Caco-2 (cell line): ENCODE measurements at regions not wholly inside any gene's neighbourhood (a gene's known extent, or its start where the extent isn't known, plus 50 kb on each side); places are given as distances from the start of the nearest gene placed in this dataset.

Experiments
- BruUV-seq: library from RNA; stranded (reverse); fragments of 400-500 nt; replicated peaks from 2 replicates; lab custom pipeline; 2021; lab: Mats Ljungman, UMichigan
- CTCF ChIA-PET: fragments of 300-600 bp; sonication (Branson Sonifier 250); formaldehyde crosslinking; loops from one replicate; lab custom pipeline; 2022; ENCODE audit warnings: antibody characterized with exemption; lab: Charles Lee
- POLR2A ChIA-PET: fragments of 300-600 bp; sonication (Branson Sonifier 250); formaldehyde crosslinking; loops from one replicate; lab custom pipeline; 2022; ENCODE audit warnings: antibody characterized with exemption; lab: Charles Lee
- DNase-seq, 2 experiments: peaks; one replicate each; pipeline versions ENCODE4 v3.0.0 to v3.0.0-alpha.2; 2020 to 2022
- H3K27me3 ChIP-seq: replicated peaks from 2 replicates; pipeline ENCODE4 v1.6.0; 2011; ENCODE audit warnings: low read length; ENCODE audit not compliant: control insufficient read depth, insufficient read depth
- H3K36me3 ChIP-seq: 2 replicates; pipeline ENCODE4 v1.5.1; 2011; ENCODE audit warnings: low read length; ENCODE audit not compliant: control insufficient read depth, insufficient read depth
- H3K4me1 ChIP-seq: fragments of 250-450 bp; sonication (Bioruptor Pico); 2 replicates; pipeline ENCODE4 v1.5.1; 2020; ENCODE audit warnings: mild to moderate bottlenecking
- H3K4me3 ChIP-seq: 2 replicates; pipeline ENCODE4 v1.5.1; 2011; ENCODE audit warnings: low read depth, mild to moderate bottlenecking, control low read depth, low read length
- H3K9me3 ChIP-seq: fragments of 250-450 bp; sonication (Bioruptor Pico); 2 replicates; pipeline ENCODE4 v1.5.1; 2020; ENCODE audit warnings: mild to moderate bottlenecking, moderate library complexity
- H3K27ac Mint-ChIP-seq: one replicate; pipeline ENCODE4 v1.8.0; 2022; ENCODE audit warnings: mixed read lengths; ENCODE audit not compliant: unreplicated experiment
- H3K27me3 Mint-ChIP-seq: one replicate; pipeline ENCODE4 v1.8.0; 2022; ENCODE audit warnings: mixed read lengths; ENCODE audit not compliant: insufficient read depth, unreplicated experiment
- H3K36me3 Mint-ChIP-seq: one replicate; pipeline ENCODE4 v1.8.0; 2022; ENCODE audit warnings: mild to moderate bottlenecking, mixed read lengths; ENCODE audit not compliant: insufficient read depth, unreplicated experiment
- H3K4me1 Mint-ChIP-seq: one replicate; pipeline ENCODE4 v1.8.0; 2022; ENCODE audit warnings: low read depth, mixed read lengths; ENCODE audit not compliant: unreplicated experiment
- H3K4me3 Mint-ChIP-seq: one replicate; pipeline ENCODE4 v1.8.0; 2022; ENCODE audit warnings: mild to moderate bottlenecking, moderate library complexity, mixed read lengths; ENCODE audit not compliant: unreplicated experiment
- H3K9me3 Mint-ChIP-seq: one replicate; pipeline ENCODE4 v1.8.0; 2022; ENCODE audit warnings: mixed read lengths; ENCODE audit not compliant: unreplicated experiment
- intact Hi-C: fragments of 100-400 bp; cut with micrococcal nuclease; formaldehyde crosslinking; loops from one replicate; pipeline ENCODE4 v1.10.0; 2022; ENCODE audit not compliant: unreplicated experiment
- TF ChIP-seq, protein P1 (sequence below), 2 experiments: fragments of 200-600 bp in 1 of 2; IDR thresholded peaks; 1 replicate in 1 of 2; 2 replicates in 1 of 2; pipeline versions ENCODE4 v1.5.1 to v1.8.0; 2011 to 2022; ENCODE audit warnings: antibody characterized with exemption in 1 of 2, control low read depth in 1 of 2, inconsistent platforms in 1 of 2, low read depth in 1 of 2, low read length in 1 of 2, mild to moderate bottlenecking in 1 of 2, moderate library complexity in 1 of 2; ENCODE audit not compliant: insufficient read depth in 1 of 2, severe bottlenecking in 1 of 2, unreplicated experiment in 1 of 2

DNA sequence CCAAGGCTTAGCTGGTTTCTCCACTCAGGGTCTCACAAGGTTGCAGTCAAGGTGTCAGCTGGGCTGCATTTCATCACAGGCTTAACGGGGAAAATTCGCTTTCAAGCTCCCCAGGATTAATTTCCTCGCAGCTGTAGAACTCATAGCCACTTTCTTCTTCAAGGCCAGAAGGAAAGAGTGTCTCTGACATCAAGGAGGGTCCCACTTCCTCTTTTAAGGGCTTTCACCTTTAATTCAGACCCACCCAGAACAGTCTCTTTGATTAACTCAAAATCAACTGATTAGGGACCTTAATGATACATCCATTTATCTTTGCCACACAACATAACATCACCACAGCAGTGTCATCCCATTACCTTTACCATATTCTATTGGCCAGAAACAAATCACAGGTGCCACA is 183.3 kb upstream of the ARID1B start:
- H3K4me3 Mint-ChIP-seq = no peak overlapping the region
- H3K36me3 ChIP-seq = no peaks in the 10 kb centered on the region
- H3K36me3 Mint-ChIP-seq = no peaks in the 10 kb centered on the region
- H3K4me3 ChIP-seq = no peak overlapping the region
- no peaks in the 10 kb centered on the region for H3K4me1 ChIP-seq
- H3K9me3 Mint-ChIP-seq = no peaks in the 10 kb centered on the region
- POLR2A ChIA-PET = no interaction called here
- no peaks in the 10 kb centered on the region for H3K9me3 ChIP-seq
- peaks cover 6% of the 10 kb centered on the region for H3K27me3 Mint-ChIP-seq
- TF ChIP-seq, protein P1, sequence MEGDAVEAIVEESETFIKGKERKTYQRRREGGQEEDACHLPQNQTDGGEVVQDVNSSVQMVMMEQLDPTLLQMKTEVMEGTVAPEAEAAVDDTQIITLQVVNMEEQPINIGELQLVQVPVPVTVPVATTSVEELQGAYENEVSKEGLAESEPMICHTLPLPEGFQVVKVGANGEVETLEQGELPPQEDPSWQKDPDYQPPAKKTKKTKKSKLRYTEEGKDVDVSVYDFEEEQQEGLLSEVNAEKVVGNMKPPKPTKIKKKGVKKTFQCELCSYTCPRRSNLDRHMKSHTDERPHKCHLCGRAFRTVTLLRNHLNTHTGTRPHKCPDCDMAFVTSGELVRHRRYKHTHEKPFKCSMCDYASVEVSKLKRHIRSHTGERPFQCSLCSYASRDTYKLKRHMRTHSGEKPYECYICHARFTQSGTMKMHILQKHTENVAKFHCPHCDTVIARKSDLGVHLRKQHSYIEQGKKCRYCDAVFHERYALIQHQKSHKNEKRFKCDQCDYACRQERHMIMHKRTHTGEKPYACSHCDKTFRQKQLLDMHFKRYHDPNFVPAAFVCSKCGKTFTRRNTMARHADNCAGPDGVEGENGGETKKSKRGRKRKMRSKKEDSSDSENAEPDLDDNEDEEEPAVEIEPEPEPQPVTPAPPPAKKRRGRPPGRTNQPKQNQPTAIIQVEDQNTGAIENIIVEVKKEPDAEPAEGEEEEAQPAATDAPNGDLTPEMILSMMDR (IDR thresholded peaks at IDR 0.05; ENCODE audit: insufficient read depth in 1 of 2, low read depth in 1 of 2, low read length in 1 of 2, severe bottlenecking in 1 of 2, unreplicated experiment in 1 of 2) = no peak
- BruUV-seq = no TSS peak
- no peak overlapping the region for H3K27ac Mint-ChIP-seq
- no peaks in the 10 kb centered on the region for H3K4me1 Mint-ChIP-seq
- H3K27me3 ChIP-seq = no peaks in the 10 kb centered on the region; the same call in 1 of the 2 replicates
- CTCF ChIA-PET = no interaction called here
- no peak for DNase-seq
- intact Hi-C loops = no loop called here

DNA sequence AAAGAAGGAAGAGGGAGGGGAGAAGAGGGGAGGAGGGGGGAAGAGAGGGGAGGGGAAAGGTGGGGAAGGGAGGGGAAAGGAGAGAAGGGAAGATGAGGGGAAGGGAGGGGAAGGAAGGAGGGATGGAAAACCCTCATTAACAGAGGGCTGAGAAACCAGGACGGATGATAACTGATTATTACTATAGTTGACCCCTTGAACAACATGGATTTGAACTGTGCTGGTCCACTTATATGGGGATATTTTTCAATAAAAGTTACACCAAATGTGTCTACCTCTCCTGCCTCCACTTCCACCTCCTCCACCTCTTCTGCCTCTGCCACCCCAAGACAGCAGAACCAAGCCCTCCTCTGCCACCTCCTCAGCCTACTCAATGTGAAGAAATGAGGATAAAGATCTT is 184.1 kb upstream of the ARID1B start:
- Mint-ChIP-seq H3K4me3 (no peak overlapping the region), H3K27me3 (peaks cover 6% of the 10 kb centered on the region), H3K4me1 (no peaks in the 10 kb centered on the region), H3K36me3 (no peaks in the 10 kb centered on the region), H3K27ac (no peak overlapping the region), H3K9me3 (no peaks in the 10 kb centered on the region)
- no TSS peak for BruUV-seq
- intact Hi-C loops = no loop called here
- no peaks in the 10 kb centered on the region for H3K4me1 ChIP-seq
- no peaks in the 10 kb centered on the region; the same call in 1 of the 2 replicates for H3K27me3 ChIP-seq
- DNase-seq = no peak
- POLR2A ChIA-PET = no interaction called here
- no peaks in the 10 kb centered on the region for H3K9me3 ChIP-seq
- no peak overlapping the region for H3K4me3 ChIP-seq
- CTCF ChIA-PET = no interaction called here
- TF ChIP-seq, protein P1 (IDR thresholded peaks at IDR 0.05; ENCODE audit: insufficient read depth in 1 of 2, low read depth in 1 of 2, low read length in 1 of 2, severe bottlenecking in 1 of 2, unreplicated experiment in 1 of 2) = no peak
- H3K36me3 ChIP-seq = no peaks in the 10 kb centered on the region

DNA sequence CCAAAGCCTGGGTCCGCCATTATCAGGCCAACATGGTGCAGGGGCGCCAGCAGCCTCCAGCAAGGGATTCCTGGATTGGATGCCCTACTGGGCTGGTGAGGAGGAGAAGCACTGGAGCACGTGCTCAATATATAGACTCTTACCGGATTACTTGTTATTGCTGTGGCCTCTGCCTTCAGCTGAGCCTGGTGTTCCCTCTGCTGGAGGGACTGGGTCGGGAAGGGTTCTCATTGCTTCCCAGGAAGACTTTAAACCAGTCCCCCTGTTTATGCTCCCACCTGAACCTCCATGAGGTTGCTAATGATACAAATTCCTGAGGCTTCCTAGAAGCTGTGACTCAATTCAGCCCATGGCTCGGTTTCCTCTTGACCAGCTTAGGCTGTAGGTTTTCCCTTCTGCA is 186.7 kb upstream of the ARID1B start:
- intact Hi-C loops = no loop called here
- BruUV-seq = no TSS peak
- DNase-seq = no peak
- Mint-ChIP-seq H3K9me3 (no peaks in the 10 kb centered on the region), H3K4me3 (no peak overlapping the region), H3K27me3 (peaks cover 6% of the 10 kb centered on the region), H3K4me1 (no peaks in the 10 kb centered on the region), H3K36me3 (no peaks in the 10 kb centered on the region), H3K27ac (no peak overlapping the region)
- Histone ChIP-seq H3K27me3 (no peaks in the 10 kb centered on the region; the same call in 1 of the 2 replicates), H3K36me3 (no peaks in the 10 kb centered on the region), H3K4me1 (no peaks in the 10 kb centered on the region), H3K4me3 (no peak overlapping the region), H3K9me3 (no peaks in the 10 kb centered on the region)
- POLR2A ChIA-PET = no interaction called here
- TF ChIP-seq, protein P1 (IDR thresholded peaks at IDR 0.05; ENCODE audit: insufficient read depth in 1 of 2, low read depth in 1 of 2, low read length in 1 of 2, severe bottlenecking in 1 of 2, unreplicated experiment in 1 of 2) = peak in 1 of 2 experiments; percentile 2
- CTCF ChIA-PET = no interaction called here
